GF-D8 (cell line): ENCODE measurements at regions not wholly inside any gene's neighbourhood (a gene's known extent, or its start where the extent isn't known, plus 50 kb on each side); places are given as distances from the start of the nearest gene placed in this dataset.
"Not testable (repeated sequence)": the region's sequence is repeated elsewhere in the genome, so short reads cannot be mapped to it uniquely, and the experiment has no call there.

Experiments
- DNase-seq: peaks from one replicate; lab custom pipeline; 2025; lab: John Stamatoyannopoulos, UW

DNA sequence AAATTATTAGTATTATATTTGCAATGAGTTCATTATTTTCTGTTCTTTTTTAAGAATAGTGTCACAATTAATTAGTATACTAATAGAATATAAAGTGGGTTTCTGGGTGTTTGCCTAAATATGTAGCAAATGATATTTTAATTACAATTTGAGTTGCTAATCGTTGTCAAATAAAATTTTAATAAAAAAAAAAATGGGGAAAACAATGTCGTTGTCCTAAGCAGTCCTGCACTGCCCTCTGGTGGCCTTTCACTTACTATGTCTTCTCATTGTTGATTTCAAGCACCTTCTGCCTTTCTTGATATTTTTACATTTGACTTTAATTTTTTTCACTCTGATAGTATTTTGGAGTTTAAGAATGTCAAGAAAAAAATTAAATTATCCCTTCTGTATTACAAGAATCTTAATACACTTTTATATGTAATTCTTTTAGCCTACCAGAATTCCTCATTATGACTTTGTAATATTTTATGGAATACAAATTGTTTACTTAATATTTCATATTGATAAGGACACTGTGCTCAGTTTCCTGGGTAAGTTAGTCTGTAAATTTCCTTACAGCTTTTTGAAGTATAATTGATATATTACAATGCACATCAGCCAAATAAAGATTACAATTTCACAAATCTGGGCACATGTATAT lies 104.5 kb upstream of the FMN2 start:
- no peak for DNase-seq

- no peak for DNase-seq
These were observed 101.7 kb upstream of the FMN2 start for GRCh38 chr1:239989990-239990389.

GRCh38 chr1:239992566-239992965 lies 99.1 kb upstream of the FMN2 start:
- DNase-seq, result not testable (repeated sequence)

- no peak for DNase-seq
These were observed 98.3 kb upstream of the FMN2 start for GRCh38 chr1:239993366-239993765.

- DNase-seq, result no peak
These were observed 96.4 kb upstream of the FMN2 start for GRCh38 chr1:239995281-239995680.

GRCh38 chr1:239997160-239997514 lies 94.5 kb upstream of the FMN2 start:
- DNase-seq, result no peak

DNA sequence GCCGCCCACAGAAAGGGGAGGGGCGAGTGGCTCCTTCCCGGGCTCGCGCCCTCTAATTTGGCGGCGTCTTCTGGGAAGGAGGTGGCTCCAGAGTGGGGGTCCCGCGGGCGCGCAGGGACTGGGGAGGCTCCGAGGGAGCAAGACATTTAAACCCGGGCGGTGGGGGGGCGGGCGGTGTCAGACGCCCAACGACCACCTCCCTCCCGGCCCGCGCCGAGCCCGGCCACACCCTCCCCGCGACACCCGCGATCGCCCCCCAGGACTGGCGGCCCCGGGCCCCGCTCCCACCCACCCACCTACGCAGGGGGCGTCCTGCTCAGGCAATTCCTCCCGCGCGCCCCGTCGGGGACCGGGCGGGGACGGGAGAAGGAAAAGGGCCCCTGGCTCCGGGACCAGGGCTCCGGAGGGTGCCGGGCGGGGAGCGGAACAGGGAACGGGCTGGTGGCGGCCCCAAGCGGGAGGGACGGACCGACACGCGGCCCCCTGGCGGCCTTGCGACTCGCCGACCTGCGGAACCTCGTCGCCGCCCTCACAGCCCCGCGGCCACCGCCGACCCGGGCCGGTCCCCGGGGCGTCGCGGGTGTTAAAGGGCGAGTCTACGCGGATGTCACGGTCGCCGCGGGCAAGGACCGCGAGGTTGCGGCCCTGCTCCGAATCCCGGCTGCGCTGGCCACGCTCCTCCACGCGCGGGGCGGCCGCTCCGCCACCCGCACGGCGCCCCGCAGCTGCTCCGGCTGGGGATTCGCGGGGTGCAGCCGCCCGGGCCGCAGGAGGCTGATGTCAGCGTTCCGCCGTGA lies 94.0 kb upstream of the FMN2 start:
- DNase-seq, result no peak

DNA sequence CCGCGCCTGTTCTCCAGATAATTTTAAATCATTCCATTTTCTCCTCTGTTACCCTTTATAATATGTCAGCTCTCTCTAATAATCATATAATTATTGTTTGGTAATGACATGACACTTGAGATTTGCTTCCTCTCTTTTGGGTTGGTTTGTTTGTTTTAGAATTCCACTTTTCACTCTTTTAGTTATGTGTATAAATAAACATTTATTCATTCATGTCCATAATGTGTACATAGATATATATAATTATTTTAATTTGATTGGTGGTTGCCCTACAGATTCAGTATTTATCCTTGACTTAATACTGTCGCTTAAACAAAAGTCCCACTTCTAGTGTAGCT lies 93.4 kb upstream of the FMN2 start:
- no peak for DNase-seq

- DNase-seq, result no peak
These were observed 92.5 kb upstream of the FMN2 start for GRCh38 chr1:239999170-239999569.

DNA sequence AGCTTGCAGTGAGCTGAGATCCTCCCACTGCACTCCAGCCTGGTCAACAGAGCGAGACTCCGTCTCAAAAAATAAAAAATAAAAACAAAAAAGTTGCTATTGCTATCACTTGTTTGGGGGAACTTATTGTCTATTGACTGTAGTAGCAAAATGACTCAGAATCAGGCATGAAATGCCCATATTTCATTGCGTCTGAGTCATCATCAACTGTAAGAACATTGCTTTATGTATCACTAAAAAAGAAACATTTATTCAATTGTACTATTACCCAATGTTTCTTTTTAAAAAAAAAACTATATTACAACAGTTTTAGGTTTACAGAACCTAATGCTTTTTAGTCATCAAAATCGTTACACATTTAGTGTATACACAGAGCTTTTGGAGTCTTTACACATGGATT lies 91.0 kb upstream of the FMN2 start:
- no peak for DNase-seq

GRCh38 chr1:240001177-240001740 lies 90.4 kb upstream of the FMN2 start:
- no peak for DNase-seq

DNA sequence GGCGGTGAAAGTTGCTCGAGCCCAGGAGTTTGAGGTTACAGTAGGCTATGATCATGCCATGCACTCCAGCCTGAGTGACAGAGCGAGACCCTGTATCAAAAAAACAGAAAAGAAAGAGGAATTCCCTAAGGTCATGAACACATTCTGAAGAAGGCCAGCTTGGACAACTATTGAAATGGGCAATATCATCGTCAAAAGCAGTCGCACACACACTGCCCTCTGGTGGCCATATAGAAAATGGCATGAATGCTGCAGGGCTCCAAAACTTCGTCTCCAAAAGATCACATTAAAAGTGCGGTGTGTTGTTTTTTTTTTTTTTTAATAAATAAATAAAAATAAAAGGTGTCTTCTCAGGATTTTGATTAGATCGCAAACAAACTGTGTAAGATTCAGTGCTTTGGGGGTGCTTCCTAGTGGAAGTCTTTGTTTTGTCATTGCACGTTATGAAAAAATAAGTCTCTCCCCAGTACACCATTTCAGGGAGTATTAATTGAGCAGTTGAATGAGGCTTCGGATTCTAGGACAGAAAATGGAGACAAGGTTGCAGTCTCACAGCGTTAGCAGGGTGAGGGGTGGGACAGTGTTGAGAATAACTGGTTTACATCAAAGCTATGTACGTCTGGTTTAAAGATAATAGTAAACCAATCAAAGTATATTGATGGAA lies 87.5 kb upstream of the FMN2 start:
- no peak for DNase-seq

DNA sequence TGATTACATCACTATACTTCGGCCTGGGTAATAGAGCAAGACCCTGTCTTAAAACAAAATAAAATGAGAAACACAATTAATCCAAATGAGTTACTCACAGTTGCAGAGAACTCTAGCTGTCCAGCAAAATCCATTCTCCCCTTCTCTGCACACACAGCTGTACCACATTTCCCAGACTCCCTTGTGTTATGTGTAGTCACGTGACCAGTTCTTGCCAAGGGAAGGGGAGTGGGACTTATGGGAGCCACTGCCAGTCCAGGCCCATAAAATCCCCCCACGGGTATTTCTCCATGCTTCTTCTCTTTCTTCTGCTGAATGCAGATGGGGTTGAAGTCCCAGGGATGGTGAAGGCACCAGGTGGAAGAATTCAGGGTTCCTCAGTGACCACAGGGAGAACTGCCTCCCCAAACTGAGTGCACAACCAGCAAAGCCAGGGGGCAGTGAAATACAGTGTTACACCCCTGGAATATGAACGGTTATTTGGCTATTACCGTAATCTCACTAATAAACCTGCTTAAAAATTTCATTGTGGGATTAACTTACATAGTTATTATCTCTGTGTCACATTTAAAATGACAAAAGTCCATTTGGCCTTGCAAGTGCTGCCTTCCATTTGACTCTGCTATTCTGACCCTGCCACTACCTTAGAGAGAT lies 85.6 kb upstream of the FMN2 start:
- DNase-seq, result no peak

DNA sequence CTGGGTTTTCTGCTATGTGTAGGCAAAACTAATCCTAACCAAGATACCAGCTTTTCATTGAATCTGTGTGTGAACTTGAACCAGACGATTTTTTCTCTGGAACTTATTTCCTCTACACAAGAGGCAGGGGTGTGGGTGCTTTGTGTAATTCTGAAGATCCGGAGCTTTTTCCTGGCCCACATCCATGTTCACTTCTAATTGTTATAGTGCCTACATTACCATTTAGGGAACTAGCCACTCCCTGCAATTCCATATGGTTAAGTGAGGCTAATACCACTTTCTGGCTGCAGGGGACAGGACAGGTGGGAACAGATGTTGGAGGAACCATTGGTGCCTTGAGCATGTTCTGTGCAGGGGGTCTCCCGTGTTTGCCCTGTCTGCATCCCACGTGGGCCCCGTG lies 83.4 kb upstream of the FMN2 start:
- no peak for DNase-seq

DNA sequence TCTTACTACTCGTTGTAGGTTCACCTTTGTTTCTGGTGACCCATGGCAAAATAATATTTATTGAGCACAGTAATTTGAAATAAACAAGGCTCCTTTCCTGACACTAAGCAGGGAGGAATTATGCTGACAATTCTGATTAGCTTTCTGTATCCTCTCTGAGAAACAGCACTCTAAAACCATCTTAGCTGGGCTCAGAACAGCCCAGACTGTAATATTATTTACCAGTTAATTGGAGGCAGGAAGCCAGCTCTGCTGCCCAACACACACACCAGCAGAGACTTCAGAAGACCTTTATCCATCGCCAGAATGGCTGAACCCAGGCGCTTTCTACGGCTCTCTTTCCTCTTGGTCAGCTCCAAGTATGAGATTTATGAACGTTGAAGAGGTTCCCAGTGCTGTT lies 77.6 kb upstream of the FMN2 start:
- DNase-seq, result no peak

- DNase-seq, result no peak
These were observed 73.1 kb upstream of the FMN2 start for GRCh38 chr1:240018617-240019016.

DNA sequence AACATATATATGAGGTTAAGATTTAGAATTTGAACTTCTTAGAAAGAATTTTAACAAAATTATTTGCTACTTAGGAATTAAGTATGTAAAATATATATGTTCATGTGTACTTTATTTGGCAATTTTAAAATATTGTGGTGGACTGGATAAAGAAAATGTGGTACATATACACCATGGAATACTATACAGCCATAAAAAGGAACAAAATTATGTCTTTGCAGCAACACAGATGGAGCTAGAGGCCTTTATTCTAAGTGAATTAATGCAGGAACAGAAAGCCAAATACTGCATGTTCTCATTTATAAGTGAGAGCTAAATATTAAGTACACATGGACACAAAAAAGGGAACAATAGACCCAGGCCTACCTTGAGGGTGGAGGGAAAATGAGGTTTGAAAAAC lies 72.2 kb upstream of the FMN2 start:
- no peak for DNase-seq

DNA sequence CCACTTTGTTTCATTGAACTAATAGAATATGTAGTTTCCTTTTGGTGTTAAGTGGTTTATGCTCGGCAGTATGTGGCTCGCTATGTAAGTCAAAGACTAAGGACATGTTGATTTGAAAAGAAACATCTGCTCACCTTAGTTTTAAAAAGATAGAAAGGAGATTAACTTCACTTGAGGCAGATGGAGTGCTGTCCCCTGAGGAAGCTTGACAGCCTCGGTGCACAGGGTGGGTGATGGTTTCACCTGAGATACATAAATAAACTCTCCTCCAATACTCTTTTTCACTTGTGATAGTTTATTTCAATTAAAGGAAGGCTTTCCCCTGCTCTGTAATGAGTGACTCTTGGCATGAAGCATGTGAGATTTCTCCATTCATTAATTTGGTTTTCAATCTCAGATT lies 70.8 kb upstream of the FMN2 start:
- DNase-seq, result no peak

DNA sequence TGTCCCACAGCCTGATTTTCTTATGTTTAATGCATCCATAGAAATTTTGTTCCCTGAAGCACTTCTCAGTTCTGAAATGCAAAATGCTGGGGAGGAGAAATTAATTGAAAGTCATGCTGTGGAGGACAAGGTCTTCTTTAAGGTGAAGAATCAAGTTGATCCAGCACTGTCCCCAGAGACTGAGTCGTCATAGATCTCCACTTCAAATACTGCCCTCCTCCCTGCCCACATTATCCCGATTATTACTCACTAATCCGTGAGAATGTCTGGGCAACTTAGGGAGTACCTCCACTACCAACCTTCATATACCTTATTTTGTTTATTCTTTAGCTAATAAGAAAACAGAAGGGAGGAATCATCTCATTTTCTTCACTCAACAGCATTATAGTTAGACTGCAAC lies 70.0 kb upstream of the FMN2 start:
- no peak for DNase-seq

DNA sequence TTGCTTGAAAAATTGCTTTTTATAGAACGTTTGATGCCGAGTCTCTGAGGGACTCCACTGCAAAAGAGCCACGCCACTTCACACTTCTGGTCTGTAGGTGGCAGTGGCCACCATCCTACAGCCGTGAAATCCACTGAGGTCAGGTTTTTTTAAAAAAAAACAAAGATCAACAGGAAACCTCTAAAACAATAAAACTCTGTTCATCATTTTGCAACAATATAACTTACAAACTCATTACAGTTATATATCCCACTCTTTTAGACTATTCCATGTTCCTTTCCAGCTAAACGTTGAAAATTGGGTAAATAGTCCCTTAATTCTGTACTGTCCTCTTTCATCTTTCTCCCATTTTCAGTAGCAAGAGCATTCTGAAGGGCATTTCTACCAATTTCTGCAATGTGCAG lies 64.6 kb upstream of the FMN2 start:
- DNase-seq, result no peak

- DNase-seq, result no peak
These were observed 62.3 kb upstream of the FMN2 start for GRCh38 chr1:240029418-240029817.

GRCh38 chr1:240030236-240030635 lies 61.4 kb upstream of the FMN2 start:
- DNase-seq, result no peak

DNA sequence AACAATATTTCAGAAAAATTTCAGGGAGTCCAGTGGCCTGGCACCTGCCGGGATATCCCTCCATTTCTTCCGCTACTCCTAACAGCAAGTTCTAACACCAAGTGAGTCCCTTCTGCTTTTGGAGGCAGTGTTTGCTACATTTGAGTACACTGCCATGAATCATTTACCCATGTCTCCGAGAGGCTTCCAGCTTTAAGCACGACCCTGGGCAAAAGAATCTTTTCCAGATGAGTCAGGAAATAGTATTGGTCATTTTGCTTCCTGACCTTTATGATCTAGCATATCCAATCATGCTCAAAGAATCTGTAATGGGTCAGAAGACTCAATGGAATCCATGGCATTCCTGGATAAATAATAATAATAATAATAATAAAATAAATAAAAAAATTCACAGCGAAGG lies 60.7 kb upstream of the FMN2 start:
- DNase-seq, result no peak
